ENCODE measurements at regions not wholly inside any gene's neighbourhood (a gene's known extent, or its start where the extent isn't known, plus 50 kb on each side); places are given as distances from the start of the nearest gene placed in this dataset.

DNA sequence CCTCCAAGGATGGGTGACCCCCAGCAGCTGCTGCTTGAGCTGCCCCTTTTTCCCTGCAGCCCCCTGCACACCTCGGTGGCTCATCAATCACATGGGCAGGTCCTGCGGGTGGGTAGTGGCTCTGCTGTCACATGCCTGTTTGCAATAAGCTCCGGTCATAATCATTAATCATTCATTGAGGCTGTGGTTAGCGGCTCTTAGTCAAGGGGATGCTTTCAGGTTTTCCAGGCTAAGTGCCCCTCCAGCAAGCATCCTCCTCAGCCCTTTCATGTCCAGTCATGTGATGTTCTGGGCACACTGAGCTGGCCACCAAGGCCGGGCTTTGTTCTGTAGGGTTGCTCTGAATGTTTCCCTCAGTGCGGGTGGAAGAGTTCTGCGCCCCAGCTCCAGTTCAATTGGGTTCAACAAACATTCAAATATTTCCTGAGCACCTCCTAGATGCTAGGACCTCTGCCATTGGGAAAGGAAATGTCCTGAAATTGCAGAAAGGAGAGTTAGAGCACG, 96.4 kb upstream of the LDAH start:
- no peaks in the 10 kb centered on the region for H3K36me3 ChIP-seq (ENCODE audit: control insufficient read depth in 2 of 2, extremely low read depth in 1 of 2, insufficient read depth in 2 of 2, low read length in 2 of 2)
- H3K4me3 ChIP-seq (ENCODE audit: control insufficient read depth in 2 of 3, extremely low read depth in 1 of 3, insufficient read depth in 2 of 3, low read depth in 1 of 3, low read length in 3 of 3) = no peak overlapping the region
- no peaks in the 10 kb centered on the region for H3K27me3 ChIP-seq (ENCODE audit: control insufficient read depth, extremely low read depth, insufficient read depth, low read length)
- dilution Hi-C loops (cut with MboI; ENCODE audit: extremely low pct_ligation_motif_present, low sequenced_read_pairs) = no loop called here
- H3K27ac ChIP-seq (ENCODE audit: control insufficient read depth, insufficient read depth, low read length) = no peak overlapping the region
- H3K9me1 ChIP-seq (ENCODE audit: control insufficient read depth, extremely low read depth, insufficient read depth, low read length) = no peaks in the 10 kb centered on the region
- no peaks in the 10 kb centered on the region for H3K9me3 ChIP-seq (ENCODE audit: control insufficient read depth, low read depth, low read length)
- no peaks in the 10 kb centered on the region for H3K79me2 ChIP-seq (ENCODE audit: control insufficient read depth, insufficient read depth, low read length)
- H3K4me2 ChIP-seq (ENCODE audit: control insufficient read depth, extremely low read depth, insufficient read depth, low read depth, low read length) = no peak overlapping the region
- FAIRE-seq = no peak
- TF ChIP-seq CTCF (optimal IDR thresholded peaks at IDR 0.05 in 1 of 3, IDR thresholded peaks at IDR 0.05 in 1 of 3, conservative IDR thresholded peaks at IDR 0.05 in 1 of 3; ENCODE audit: extremely low read depth in 1 of 3, insufficient read depth in 2 of 3, low read length in 3 of 3) = no peak
- no peak for TF ChIP-seq EZH2 (IDR thresholded peaks at IDR 0.05; ENCODE audit: low read length)
- H3K9ac ChIP-seq (ENCODE audit: control insufficient read depth, extremely low read depth, insufficient read depth, low read length) = no peak overlapping the region
- no peaks in the 10 kb centered on the region for H4K20me1 ChIP-seq (ENCODE audit: control insufficient read depth, extremely low read depth, insufficient read depth, low read length)
- peaks cover 26% of the 10 kb centered on the region for H3K4me1 ChIP-seq (ENCODE audit: control insufficient read depth, extremely low read depth, insufficient read depth, low read length)
- no peak overlapping the region for H2AFZ ChIP-seq (ENCODE audit: control insufficient read depth, low read length)
- DNase-seq (ENCODE audit: low read depth, low spot score) = no peak

GRCh38 chr2:20917719-20918572, 95.0 kb upstream of the LDAH start:
- peak; percentile 49 for FAIRE-seq

More at GRCh38 chr2:20917719-20918572, 95.0 kb upstream of the LDAH start:
- Histone ChIP-seq H3K9ac (ENCODE audit: control insufficient read depth, extremely low read depth, insufficient read depth, low read length) (peak overlapping the region; percentile 52), H3K36me3 (ENCODE audit: control insufficient read depth in 2 of 2, extremely low read depth in 1 of 2, insufficient read depth in 2 of 2, low read length in 2 of 2) (no peaks in the 10 kb centered on the region), H3K9me3 (ENCODE audit: control insufficient read depth, low read depth, low read length) (no peaks in the 10 kb centered on the region), H3K4me1 (ENCODE audit: control insufficient read depth, extremely low read depth, insufficient read depth, low read length) (peaks cover 28% of the 10 kb centered on the region), H3K4me3 (ENCODE audit: control insufficient read depth in 2 of 3, extremely low read depth in 1 of 3, insufficient read depth in 2 of 3, low read depth in 1 of 3, low read length in 3 of 3) (no peak overlapping the region), H3K4me2 (ENCODE audit: control insufficient read depth, extremely low read depth, insufficient read depth, low read depth, low read length) (peak overlapping the region; percentile 52), H3K27ac (ENCODE audit: control insufficient read depth, insufficient read depth, low read length) (peak overlapping the region; percentile 71), H4K20me1 (ENCODE audit: control insufficient read depth, extremely low read depth, insufficient read depth, low read length) (no peaks in the 10 kb centered on the region), H2AFZ (ENCODE audit: control insufficient read depth, low read length) (peak overlapping the region; percentile 62), H3K27me3 (ENCODE audit: control insufficient read depth, extremely low read depth, insufficient read depth, low read length) (no peaks in the 10 kb centered on the region), H3K79me2 (ENCODE audit: control insufficient read depth, insufficient read depth, low read length) (no peaks in the 10 kb centered on the region), H3K9me1 (ENCODE audit: control insufficient read depth, extremely low read depth, insufficient read depth, low read length) (no peaks in the 10 kb centered on the region)
- no peak for DNase-seq (ENCODE audit: low read depth, low spot score)
- dilution Hi-C loops (cut with MboI; ENCODE audit: extremely low pct_ligation_motif_present, low sequenced_read_pairs) = no loop called here
- TF ChIP-seq CTCF (optimal IDR thresholded peaks at IDR 0.05 in 1 of 3, IDR thresholded peaks at IDR 0.05 in 1 of 3, conservative IDR thresholded peaks at IDR 0.05 in 1 of 3; ENCODE audit: extremely low read depth in 1 of 3, insufficient read depth in 2 of 3, low read length in 3 of 3) = no peak
- no peak for TF ChIP-seq EZH2 (IDR thresholded peaks at IDR 0.05; ENCODE audit: low read length)
